NCI-H128 (cell line): ENCODE measurements at regions not wholly inside any gene's neighbourhood (a gene's known extent, or its start where the extent isn't known, plus 50 kb on each side); places are given as distances from the start of the nearest gene placed in this dataset.

Source experiments
- DNase-seq: peaks from one replicate; lab custom pipeline; 2025; ENCODE audit not compliant: unreplicated experiment; lab: John Stamatoyannopoulos, UW

- DNase-seq: no peak
Observed at GRCh38 chr7:145005601-145006000, 169.7 kb upstream of the TPK1 start.

DNA sequence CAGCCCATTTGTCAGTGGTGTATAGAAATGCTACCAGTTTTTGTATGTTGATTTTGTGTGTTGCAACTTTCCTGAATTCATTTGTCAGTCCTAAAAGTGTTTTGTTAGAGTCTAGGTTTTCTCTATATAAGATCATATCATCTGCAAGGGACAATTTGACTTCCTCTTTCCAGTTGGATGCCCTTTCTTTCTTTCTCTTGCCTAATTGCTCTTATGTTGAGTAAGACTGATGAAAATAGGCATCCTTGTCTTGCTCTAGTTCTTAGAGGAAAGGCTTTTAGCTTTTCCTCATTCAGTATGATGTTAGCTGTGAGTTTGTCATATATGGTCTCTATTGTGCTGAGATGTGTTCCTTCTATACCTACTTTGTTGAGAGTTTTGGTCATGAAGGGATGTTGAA, 161.7 kb upstream of the TPK1 start:
- DNase-seq: no peak

- DNase-seq: no peak
Observed at GRCh38 chr7:144995495-144995894, 159.6 kb upstream of the TPK1 start.

GRCh38 chr7:144991041-144991440, 155.2 kb upstream of the TPK1 start:
- no peak for DNase-seq

GRCh38 chr7:144987686-144988085, 151.8 kb upstream of the TPK1 start:
- no peak for DNase-seq

DNA sequence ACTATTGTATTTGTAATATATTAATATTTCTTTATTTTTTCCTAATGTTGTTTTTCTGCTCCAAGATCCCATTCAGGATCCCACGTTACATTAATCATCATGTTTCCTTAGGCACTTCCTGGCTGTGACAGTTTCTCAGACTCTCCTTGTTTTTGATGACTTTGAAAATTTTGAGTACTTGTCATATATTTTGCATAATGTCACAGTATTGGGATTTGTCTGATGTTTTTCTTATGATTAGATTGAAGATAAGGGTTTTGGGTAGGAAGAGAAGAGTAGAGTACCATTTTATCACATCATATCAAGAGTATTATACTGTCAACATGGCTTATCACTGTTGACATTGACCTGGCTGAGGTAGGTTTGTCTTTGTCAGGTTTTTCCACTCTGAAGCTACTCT, 146.3 kb upstream of the TPK1 start:
- no peak for DNase-seq

- no peak for DNase-seq
Observed at GRCh38 chr7:144975882-144976281, 140.0 kb upstream of the TPK1 start.

DNA sequence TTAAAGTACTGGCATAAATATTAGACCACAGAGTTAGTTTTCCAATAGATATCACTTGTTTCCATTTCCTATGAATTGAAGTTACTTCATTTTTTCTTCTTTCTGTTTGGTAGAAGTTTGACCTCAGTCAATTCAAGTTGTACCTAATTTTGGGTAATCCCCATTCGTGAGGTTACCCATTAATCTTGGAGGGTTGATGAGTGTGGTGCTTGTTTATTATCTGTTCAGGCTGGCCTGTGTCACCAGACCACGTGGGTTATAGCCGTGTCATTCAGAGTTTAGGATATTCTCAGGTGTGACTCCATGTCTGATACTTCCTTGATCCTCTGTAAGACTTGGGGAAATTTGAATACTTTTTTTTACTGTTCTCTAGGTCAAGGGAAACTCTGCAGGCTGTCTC, 133.9 kb upstream of the TPK1 start:
- DNase-seq: no peak

- DNase-seq: no peak
Observed at GRCh38 chr7:144960763-144961162, 124.9 kb upstream of the TPK1 start.

- DNase-seq: no peak
Observed at GRCh38 chr7:144957998-144958397, 122.1 kb upstream of the TPK1 start.

DNA sequence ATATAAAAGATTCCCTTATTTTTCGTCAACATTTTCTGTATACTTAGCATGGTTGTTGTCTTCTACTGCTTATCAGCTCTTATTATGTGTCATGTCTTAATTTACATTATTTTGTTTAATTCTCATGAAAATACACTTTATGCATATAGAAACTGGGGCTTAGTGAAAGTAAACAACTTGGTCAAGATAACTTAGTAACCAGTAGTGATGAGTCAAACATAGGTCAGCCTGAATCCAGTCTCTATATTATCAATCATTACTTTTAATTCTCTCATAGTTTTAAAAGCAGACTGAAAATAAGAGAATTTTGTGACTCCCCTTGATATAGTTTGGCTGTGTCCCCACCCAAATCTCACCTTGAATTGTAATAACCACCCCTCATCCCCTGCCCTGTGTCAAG, 119.6 kb upstream of the TPK1 start:
- DNase-seq: no peak

DNA sequence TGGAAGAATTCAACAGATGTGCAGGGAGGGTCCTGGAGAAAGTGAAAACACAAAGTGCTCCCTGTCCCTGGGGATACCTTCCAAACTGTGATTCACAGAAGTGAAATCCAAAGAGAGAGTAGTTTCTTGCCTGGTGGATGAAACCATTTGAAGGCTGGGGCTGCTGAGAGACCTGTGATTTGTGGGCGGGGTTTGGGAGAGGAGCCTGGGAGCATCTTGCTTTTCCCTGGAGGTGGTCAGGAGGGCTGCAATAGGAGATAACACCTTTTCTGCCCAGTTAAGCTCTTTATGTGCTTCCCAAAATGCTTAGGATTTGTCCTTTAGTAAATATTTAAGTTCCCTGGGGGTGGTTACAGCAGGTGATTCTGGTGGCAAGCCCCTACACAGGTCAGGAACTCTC, 105.3 kb upstream of the TPK1 start:
- no peak for DNase-seq

DNA sequence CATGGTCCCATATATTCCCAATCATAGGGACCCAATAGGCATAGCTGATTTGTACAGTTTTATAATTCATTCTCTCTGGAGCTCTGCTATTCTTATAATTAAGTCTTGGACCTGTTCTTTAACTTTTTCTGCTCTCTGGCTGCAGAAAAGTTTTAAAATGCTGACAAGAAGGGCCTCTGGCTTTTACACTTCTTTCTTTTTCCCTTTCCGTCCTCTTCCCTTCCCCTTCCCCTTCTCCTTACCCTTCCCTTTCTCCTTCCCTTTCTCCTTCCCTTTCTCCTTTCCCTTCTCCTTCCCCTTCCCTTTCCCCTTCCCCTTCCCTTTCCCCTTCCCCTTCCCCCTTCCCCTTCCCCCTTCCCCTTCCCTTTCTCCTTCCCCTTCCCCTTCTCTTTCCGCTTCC, 101.3 kb upstream of the TPK1 start:
- no peak for DNase-seq

DNA sequence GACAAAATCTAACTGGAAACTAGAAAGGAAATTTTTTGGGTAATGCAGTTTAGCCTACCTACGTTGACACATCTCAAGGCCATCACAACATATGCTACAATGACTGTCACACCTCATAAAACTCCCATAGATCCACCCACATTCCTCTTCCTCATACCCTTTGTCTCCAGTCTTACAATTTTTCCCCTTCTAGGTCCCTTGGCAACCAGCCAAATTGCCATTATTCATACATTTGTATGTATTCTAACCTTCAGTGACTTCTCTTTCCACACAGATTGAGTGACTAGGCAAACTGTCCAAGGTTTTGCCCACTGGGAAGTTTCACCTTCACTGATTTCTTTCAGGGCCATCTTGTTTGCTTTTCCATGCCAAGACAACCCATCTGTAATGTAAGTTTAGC, 100.5 kb upstream of the TPK1 start:
- DNase-seq: no peak

DNA sequence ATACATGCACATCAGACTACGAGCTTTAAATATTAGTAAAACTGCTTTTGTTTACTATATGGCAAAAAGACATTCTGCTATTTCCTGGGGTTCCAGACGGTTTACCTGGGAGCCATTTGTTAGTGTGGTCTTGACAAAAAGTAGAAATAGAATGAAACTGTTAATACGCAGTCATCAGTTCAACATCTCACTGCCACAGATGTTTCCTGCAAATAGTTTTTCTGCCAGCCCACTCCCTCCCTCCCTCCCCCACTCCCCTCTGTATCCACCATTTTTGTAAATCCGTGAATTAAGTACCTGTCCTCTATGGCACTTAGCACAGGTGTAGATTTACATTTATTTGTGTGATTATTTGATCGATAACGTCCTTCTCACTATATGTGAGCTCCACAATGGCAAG, 74.6 kb upstream of the TPK1 start:
- DNase-seq: no peak

GRCh38 chr7:144908943-144909556, 73.2 kb upstream of the TPK1 start:
- DNase-seq: no peak

DNA sequence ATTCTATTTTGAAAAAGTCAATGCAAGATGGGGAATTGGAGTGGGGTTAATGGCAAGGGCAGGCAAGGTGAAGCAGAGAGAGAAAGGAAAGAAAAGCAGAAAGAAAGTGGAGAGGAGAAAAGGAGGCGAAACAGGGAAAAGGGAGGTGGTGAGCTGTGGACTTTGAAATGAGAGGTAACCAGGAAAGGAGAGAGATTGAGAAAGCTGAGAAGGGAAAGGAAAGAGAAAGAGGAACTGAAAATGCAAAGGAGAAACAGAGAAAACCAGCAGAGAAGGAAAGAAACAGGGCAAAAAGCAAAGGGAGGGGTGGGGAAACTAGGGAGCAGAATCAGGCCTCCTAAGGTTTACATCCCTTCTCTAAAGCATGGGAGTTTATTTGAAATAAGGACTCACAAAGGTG, 72.5 kb upstream of the TPK1 start:
- no peak for DNase-seq

GRCh38 chr7:144907577-144907976, 71.7 kb upstream of the TPK1 start:
- DNase-seq: no peak

- no peak for DNase-seq
Observed at GRCh38 chr7:144903201-144903600, 67.3 kb upstream of the TPK1 start.

DNA sequence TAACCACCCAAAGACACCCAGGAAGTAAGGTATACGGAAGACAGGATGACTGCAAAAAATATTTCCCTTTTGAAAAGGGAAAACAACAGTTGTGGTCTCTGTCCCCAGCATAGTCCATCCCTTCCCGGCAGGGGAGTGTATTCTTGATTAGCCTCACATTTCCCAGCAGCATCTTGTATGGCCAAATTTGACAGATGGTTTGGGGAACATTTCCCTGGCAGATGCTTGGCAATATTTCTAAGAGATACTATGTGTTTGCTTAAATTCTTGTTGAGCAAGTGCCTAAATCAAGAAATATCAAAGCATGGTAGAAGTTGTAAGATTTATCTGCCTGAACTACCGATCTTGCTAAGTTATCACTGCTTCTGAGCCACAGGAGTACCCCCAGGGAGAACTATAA, 56.9 kb upstream of the TPK1 start:
- no peak for DNase-seq
